Natural killer cell treated with Interleukin-12 subunit alpha and Interleukin-12 subunit beta and Interleukin-15 and Interleukin-18, amount 100 ng/mL, for 72 hours (primary cell): ENCODE measurements at regions not wholly inside any gene's neighbourhood (a gene's known extent, or its start where the extent isn't known, plus 50 kb on each side); places are given as distances from the start of the nearest gene placed in this dataset.

Source experiments
- ATAC-seq, 2 donors: fragments of 150-1000 bp; cut with Tn5 transposase in 1 of 2; sonication (Bioruptor Pico), chemical (Tn5 transposase) in 1 of 2; 2 replicates each; pipeline ENCODE4 v1.10.0; 2021
- DNase-seq: peaks from one replicate; pipeline ENCODE4 v3.0.0; 2022; ENCODE audit warnings: low spot score
- H3K27ac Mint-ChIP-seq, 2 donors: 1 replicate in 1 of 2; 2 replicates in 1 of 2; pipeline ENCODE4 v1.8.0; 2022; ENCODE audit warnings: mixed read lengths in 2 of 2, mild to moderate bottlenecking in 1 of 2, moderate library complexity in 1 of 2
- H3K27me3 Mint-ChIP-seq, 2 donors: 1 replicate in 1 of 2; 2 replicates in 1 of 2; pipeline ENCODE4 v1.8.0; 2022; ENCODE audit warnings: mixed read lengths in 2 of 2
- H3K36me3 Mint-ChIP-seq: one replicate; pipeline ENCODE4 v1.8.0; 2022; ENCODE audit warnings: mixed read lengths
- H3K4me1 Mint-ChIP-seq, 2 donors: 1 replicate in 1 of 2; 2 replicates in 1 of 2; pipeline ENCODE4 v1.8.0; 2022; ENCODE audit warnings: low read depth in 2 of 2, mixed read lengths in 2 of 2, mild to moderate bottlenecking in 1 of 2
- H3K4me3 Mint-ChIP-seq: one replicate; pipeline ENCODE4 v1.8.0; 2022; ENCODE audit warnings: mixed read lengths
- H3K9me3 Mint-ChIP-seq: 2 replicates; pipeline ENCODE4 v1.8.0; 2022; ENCODE audit warnings: mixed read lengths

DNA sequence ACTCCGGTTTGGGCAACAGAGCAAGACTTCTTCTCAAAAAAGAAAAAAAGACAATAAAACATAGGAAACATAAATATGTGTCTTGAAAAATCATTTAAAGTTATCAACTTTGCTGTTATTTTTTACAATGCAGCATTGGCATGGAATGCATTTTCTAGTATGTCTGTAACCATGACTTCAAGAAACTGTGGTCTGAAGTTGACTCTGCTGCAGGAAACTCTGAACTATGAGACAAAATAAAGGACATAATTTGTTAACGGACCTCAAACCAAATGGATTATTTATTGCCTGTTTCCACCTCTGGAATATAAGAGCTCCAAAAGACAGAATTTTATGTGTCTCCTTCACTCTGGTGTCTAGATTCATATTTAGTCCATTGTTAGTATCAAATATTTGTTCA is 79.1 kb downstream of the TRIB2 start:
- Mint-ChIP-seq H3K27me3 (peaks cover 0 to 6% of the 10 kb centered on the region in 2 donors), H3K9me3 (peaks cover under 1% of the 10 kb centered on the region), H3K4me1 (peaks cover 0 to 3% of the 10 kb centered on the region in 2 donors), H3K36me3 (peaks cover 8% of the 10 kb centered on the region), H3K4me3 (no peak overlapping the region), H3K27ac (no peak overlapping the region)
- DNase-seq (no peak), ATAC-seq (no peak)

DNA sequence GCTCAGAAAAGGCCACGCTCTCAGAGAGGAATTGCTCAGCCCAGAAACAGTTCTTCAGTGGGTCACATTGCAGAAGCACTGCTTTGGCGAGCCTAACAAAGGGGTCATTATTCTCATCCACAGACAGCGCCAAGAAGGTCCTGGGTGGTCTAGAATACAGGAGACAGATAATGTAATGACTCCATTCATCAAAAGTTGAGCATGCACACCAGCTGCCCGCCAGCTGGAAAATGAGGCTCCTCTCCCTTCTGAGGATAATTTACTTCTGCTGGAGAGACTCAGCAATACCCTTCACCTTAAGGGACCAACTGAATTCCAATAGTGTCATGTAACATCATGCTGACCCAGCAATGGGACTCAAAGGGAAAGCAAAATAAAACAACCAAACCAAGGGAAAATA is 79.9 kb downstream of the TRIB2 start:
- Mint-ChIP-seq H3K36me3 (peaks cover 14% of the 10 kb centered on the region), H3K9me3 (peaks cover 4% of the 10 kb centered on the region), H3K4me1 (peaks cover 0 to 3% of the 10 kb centered on the region in 2 donors), H3K4me3 (no peak overlapping the region), H3K27ac (no peak overlapping the region), H3K27me3 (peaks cover 0 to 6% of the 10 kb centered on the region in 2 donors)
- DNase-seq (no peak), ATAC-seq (no peak)

DNA sequence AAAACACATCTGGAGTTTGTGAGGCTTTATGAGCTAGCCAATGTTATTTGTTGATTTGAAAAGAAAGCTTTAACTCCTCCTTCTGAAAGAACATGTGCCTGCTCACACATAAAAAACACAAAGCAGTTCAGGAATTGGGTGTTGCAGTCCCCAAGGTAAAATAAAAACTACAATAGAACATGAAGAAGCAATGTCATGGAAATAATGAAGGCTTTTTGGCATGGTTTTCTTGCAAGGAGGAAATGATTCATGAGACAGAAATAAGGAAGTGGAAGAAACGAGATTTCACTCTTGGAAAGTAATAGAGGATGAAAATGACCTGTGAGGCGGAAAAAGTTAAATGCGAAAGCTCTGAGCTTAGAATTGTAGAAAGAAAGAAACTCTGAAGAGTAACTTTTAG is 81.1 kb downstream of the TRIB2 start:
- ATAC-seq (no peak), DNase-seq (no peak)
- Mint-ChIP-seq H3K36me3 (peaks cover 21% of the 10 kb centered on the region), H3K9me3 (peaks cover 10% of the 10 kb centered on the region), H3K27me3 (peaks cover 0 to 4% of the 10 kb centered on the region in 2 donors), H3K4me3 (no peak overlapping the region), H3K27ac (no peak overlapping the region), H3K4me1 (peaks cover 0 to 3% of the 10 kb centered on the region in 2 donors)

DNA sequence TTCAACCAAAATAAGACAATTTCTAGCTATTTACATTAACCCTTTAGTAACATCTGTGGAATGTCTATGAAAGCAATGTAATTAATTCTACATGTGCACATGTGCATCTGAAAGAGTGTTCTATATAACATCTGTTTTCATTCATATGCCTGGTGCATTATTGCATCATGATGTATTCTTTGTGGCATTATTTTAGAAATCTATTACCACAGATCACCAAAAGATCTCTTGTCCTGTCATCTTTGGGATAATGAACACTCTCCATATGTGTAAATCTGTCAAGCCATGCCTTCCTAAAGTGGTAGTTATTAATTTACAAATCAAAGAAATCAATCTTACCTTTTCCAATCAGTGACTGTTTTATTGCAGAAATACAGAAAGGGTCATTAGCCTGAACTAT is 86.9 kb downstream of the TRIB2 start:
- ATAC-seq (no peak), DNase-seq (no peak)
- Mint-ChIP-seq H3K36me3 (peaks cover 21% of the 10 kb centered on the region), H3K27ac (no peak overlapping the region), H3K27me3 (peaks cover 0 to 5% of the 10 kb centered on the region in 2 donors), H3K4me3 (no peak overlapping the region), H3K4me1 (no peaks in the 10 kb centered on the region), H3K9me3 (peaks cover 10% of the 10 kb centered on the region)

DNA sequence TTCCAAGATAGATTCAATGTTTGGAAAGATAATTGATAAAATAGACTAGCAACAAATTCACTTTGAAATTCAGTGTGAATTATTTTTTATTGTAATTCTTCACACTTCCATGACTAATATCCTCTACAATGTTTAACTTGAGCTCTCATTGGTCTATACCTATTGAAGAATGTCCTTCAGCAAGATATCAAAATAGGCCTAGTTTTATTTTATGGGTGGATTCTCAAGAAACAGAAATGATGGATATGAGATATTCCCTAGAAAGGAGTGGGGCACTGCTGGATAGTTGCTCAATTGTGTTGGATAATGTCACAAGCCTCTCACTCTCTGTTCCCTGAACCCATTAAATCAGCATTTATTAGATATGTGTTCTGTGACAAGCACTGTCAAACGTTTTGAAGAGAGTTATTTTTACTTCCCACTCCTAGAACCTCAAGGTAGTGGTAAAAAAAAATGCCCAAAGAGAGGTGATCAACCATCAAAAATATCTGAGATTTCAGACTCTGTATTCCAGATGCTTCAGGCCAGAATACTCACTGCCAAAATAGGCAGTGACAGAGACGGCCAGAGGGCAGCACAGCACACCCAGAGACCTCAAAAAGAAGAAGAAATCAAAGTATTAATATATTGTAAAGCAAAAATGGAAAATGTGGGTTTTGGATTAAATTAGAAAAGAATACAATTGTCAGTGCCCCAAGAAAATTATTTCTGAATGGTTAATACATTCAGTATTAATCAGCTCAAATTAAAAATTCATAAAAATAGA is 87.5 kb downstream of the TRIB2 start:
- Mint-ChIP-seq H3K27me3 (peaks cover 0 to 5% of the 10 kb centered on the region in 2 donors), H3K4me1 (no peaks in the 10 kb centered on the region), H3K4me3 (no peak overlapping the region), H3K36me3 (peaks cover 21% of the 10 kb centered on the region), H3K27ac (no peak overlapping the region), H3K9me3 (peaks cover 10% of the 10 kb centered on the region)
- DNase-seq (no peak), ATAC-seq (no peak)

DNA sequence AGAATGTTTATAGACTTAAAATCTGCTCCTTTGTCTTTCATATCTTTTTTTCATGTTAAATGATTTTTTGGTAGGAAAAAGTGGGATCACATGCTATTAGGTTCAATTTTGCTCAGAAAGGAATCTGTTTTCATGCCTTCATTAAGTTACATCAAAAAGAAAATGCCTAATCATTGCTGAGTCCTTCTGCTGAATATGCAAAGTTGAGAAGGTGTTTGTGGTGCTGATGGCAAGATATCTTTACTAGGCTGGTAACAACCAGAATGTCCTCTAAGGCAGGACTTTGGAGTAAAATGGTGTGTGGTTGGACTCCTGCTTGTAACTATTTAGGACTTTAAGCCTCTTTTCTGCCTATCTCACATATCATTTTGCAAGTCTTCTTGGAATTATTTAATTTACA is 88.3 kb downstream of the TRIB2 start:
- Mint-ChIP-seq H3K4me3 (no peak overlapping the region), H3K27me3 (peaks cover 0 to 5% of the 10 kb centered on the region in 2 donors), H3K36me3 (peaks cover 21% of the 10 kb centered on the region), H3K9me3 (peaks cover 10% of the 10 kb centered on the region), H3K27ac (no peak overlapping the region), H3K4me1 (no peaks in the 10 kb centered on the region)
- no peak for DNase-seq
- no peak for ATAC-seq

DNA sequence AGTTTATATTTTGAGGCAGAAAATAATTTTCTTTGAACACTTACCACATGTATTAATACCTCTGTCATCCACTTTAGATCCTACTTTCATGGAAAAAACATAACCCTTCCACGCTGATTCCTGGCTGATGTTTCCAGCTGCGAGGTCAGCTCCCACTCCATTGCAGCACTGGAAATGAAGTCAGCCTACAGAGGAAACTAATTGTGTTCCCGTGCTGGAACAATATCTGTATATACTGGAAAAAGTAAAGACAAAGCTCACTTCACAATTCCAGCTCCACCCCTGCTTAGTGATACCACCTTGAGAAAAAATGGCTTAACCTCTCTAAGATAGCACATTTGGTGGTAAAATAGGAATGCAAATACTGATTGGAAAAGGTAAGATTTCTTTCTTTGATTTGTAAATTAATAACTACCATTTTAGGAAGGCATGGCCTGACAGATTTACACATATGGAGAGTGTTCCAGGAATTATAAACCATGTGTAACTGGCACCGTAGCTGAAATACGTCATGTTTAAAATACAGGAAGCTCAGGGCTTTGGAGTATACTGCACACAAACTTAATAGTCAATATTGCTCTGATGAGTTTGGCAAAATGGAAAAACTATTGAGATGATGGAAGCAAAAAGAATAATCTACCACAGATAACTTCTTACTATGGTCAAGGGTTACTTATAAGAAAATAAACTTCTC is 90.0 kb downstream of the TRIB2 start:
- ATAC-seq (no peak), DNase-seq (no peak)
- no peak overlapping the region for H3K4me3 Mint-ChIP-seq
- H3K9me3 Mint-ChIP-seq, result peaks cover 6% of the 10 kb centered on the region
- H3K27ac Mint-ChIP-seq, result no peak overlapping the region
- no peaks in the 10 kb centered on the region for H3K4me1 Mint-ChIP-seq
- H3K36me3 Mint-ChIP-seq, result peaks cover 7% of the 10 kb centered on the region
- H3K27me3 Mint-ChIP-seq, result peaks cover 0 to 5% of the 10 kb centered on the region in 2 donors

DNA sequence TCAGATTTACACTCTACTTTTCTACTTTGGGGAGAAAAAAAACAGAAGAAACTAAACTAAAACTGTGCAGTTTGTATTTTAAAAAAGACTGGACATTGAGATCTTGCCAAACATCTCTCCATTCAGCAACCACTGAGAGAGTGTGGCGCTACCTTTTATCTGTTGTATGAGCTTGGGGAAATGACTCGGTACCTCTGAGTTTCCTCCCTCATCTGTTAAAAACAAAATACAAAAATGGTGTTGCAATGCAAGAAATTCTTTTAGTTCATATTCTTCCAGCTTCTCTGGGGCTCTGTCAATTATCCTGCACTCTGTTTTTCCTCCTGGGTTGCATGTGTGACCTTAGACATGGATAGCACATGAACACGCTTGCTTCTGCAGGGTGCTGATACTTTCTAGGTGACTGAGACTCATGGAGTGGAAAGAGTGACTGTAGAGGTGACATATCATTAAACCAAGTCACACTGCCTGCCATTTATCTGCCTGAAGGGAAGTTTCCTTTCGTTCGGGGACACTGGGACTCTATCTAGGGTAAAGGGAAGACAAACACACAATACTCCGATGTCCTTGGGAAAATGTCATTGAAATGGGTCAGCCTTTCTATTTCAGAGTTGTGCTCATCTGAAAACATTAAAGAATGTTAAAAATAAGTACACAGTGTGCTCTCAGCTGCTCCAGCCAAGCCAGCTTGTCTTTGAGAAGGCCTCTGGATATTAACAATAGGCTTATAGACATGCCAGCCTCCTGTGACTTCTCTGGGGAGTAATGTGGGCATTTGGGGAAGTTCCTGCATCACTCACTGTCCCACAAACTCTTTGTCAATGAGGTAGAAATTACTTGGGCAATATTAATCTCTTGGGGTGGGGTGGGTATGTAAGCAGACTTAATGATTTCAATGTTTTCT is 91.4 kb downstream of the TRIB2 start:
- no peak overlapping the region for H3K4me3 Mint-ChIP-seq
- H3K9me3 Mint-ChIP-seq, result no peaks in the 10 kb centered on the region
- H3K27me3 Mint-ChIP-seq, result peaks cover 0 to 5% of the 10 kb centered on the region in 2 donors
- no peak overlapping the region for H3K27ac Mint-ChIP-seq
- no peaks in the 10 kb centered on the region for H3K4me1 Mint-ChIP-seq
- DNase-seq, result no peak
- H3K36me3 Mint-ChIP-seq, result no peaks in the 10 kb centered on the region
- no peak for ATAC-seq

DNA sequence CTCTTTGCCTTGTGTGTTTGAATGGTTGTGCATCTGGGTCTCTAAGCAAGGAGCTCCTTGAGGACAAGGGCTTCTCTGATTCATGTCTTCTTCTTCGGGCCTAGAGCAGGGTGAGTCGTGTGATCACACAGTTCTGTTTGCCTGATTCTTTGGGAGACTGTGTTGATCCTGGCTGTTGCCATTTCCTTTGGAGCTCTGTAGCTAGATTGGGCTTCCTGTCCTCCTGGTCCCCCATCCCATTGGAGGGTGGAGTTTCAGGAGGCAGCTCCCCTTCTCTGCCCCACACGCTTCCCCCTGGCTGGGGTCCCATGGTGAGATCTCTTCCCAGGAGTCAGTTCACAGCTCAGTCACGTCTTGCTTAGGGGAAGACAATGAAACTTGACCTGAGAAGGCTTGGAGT is 92.8 kb downstream of the TRIB2 start:
- Mint-ChIP-seq H3K4me1 (no peaks in the 10 kb centered on the region), H3K4me3 (no peak overlapping the region), H3K27me3 (peaks cover 0 to 5% of the 10 kb centered on the region in 2 donors), H3K36me3 (no peaks in the 10 kb centered on the region), H3K27ac (no peak overlapping the region), H3K9me3 (no peaks in the 10 kb centered on the region)
- ATAC-seq (no peak), DNase-seq (no peak)

DNA sequence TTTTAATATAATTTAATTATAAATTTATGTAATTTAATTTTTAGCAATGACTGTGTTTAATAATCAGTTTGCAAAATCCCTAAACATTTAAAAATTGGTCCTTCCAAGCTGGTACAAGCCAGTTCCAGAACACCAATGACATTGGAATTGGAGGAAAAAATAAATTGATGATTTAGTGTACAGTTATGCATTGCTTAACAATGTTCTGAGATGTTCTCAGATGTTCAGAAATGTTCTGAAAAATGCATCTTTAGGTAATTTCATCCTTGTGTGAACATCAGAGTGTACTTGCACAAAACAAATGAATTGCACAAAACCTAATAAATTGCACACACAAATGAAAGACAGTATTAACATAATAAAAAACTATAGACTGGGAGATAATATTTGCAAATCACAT is 95.2 kb downstream of the TRIB2 start:
- H3K4me3 Mint-ChIP-seq, result no peak overlapping the region
- peaks cover 0 to 2% of the 10 kb centered on the region in 2 donors for H3K27me3 Mint-ChIP-seq
- H3K9me3 Mint-ChIP-seq, result no peaks in the 10 kb centered on the region
- DNase-seq (no peak), ATAC-seq (no peak)
- H3K36me3 Mint-ChIP-seq, result no peaks in the 10 kb centered on the region
- H3K27ac Mint-ChIP-seq, result no peak overlapping the region
- H3K4me1 Mint-ChIP-seq, result peaks cover 0 to 1% of the 10 kb centered on the region in 2 donors

DNA sequence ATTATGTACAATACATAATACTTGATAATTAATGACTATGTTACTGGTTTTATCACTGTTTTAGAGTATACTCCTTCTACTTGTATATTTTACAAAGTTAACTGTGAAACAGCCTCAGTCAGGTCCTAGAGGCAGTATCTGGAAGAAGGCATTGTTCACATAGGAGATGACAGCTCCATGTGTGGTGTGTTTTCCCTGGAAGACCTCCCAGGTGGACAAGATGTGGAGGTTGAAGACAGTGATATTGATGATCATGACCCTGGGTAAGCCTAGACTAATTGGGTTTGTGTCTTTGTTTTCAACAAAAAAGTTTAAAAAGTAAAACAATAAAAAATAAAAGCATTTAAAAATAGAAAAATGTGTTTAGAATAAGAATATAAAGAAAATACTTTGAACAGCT is 96.4 kb downstream of the TRIB2 start:
- Mint-ChIP-seq H3K27me3 (peaks cover 0 to under 1% of the 10 kb centered on the region in 2 donors), H3K4me1 (peaks cover 0 to 9% of the 10 kb centered on the region in 2 donors), H3K9me3 (no peaks in the 10 kb centered on the region), H3K36me3 (no peaks in the 10 kb centered on the region), H3K4me3 (no peak overlapping the region), H3K27ac (no peak overlapping the region)
- no peak for ATAC-seq
- no peak for DNase-seq

DNA sequence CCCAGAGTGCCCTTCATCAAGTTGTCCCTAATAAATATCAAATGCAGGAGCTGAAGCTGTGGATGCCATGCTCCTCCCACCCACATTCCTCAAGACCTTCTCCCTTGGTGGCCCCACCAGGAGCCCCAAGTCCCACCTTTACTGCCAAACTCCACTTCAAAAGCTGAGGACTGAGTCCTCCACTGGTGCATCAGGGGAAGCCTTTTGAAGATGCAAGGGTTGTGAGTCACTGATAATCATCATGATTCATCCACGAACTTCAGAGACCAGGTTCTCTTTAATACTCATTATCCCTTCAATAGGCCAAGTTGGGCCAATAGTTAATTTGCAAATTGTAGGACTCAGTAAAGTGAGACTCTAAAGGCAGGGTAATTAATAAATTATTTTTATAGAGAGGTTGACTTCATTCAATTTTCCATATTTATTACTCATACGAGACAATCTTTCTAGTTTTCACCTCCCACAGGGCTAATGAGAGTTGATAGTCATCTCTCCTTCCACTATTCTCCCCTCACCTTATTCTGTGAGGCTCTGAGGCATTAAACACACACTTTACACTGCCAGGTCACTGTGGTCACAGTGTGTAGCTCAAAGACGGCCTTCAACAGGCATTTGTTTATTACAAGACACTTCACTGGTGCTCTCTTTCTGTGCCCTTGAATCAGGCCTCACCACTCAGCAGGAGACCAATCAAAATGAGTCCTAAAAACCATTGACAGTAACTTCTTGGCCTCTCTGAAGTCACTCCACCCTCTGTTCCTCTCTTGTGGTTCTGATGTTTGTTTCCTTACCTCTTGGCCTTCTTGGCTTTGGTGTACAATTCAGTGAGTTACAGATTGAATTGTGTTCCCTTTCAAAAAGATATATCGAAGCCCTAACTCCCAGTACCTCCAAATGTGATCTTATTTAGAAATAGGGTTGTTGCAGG is 99.9 kb downstream of the TRIB2 start:
- Mint-ChIP-seq H3K4me1 (peaks cover 12 to 15% of the 10 kb centered on the region in 2 donors), H3K27ac (no peak overlapping the region), H3K36me3 (no peaks in the 10 kb centered on the region), H3K27me3 (peaks cover 0 to 3% of the 10 kb centered on the region in 2 donors), H3K4me3 (no peak overlapping the region), H3K9me3 (no peaks in the 10 kb centered on the region)
- ATAC-seq (no peak), DNase-seq (no peak)

DNA sequence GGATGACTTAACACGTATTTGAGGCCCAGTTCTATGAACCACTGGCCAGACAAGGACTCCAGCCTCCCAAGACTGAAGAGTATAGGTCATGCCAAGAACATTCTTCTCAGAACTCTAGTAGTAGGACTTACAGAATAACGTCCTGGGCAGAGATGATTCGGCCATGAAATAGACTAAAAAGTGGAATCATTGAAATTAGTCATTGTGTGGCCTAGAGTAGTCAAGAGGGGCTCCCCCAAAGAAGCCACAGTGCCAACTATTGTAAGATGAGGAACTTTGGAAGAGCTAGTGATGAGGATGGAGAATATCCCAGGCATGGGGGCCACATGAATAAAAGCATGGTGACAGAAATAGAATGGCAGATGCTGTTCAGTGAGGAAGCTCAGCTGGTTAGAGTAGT is 101.1 kb downstream of the TRIB2 start:
- peaks cover 12 to 21% of the 10 kb centered on the region in 2 donors for H3K4me1 Mint-ChIP-seq
- ATAC-seq, result peak in 1 of 2 donors; percentile 43

More for the DNA sequence above, 101.1 kb downstream of the TRIB2 start:
- no peaks in the 10 kb centered on the region for H3K9me3 Mint-ChIP-seq
- no peak for DNase-seq
- H3K27me3 Mint-ChIP-seq, result peaks cover 0 to 8% of the 10 kb centered on the region in 2 donors
- no peaks in the 10 kb centered on the region for H3K36me3 Mint-ChIP-seq
- H3K4me3 Mint-ChIP-seq, result no peak overlapping the region
- no peak overlapping the region for H3K27ac Mint-ChIP-seq
